Tongue (tissue), 1 donor: ENCODE measurements at regions not wholly inside any gene's neighbourhood (a gene's known extent, or its start where the extent isn't known, plus 50 kb on each side); places are given as distances from the start of the nearest gene placed in this dataset.

ENCODE experiments used
- DNase-seq: peaks from one replicate; pipeline ENCODE4 v3.0.0-alpha.2; 2015

DNA sequence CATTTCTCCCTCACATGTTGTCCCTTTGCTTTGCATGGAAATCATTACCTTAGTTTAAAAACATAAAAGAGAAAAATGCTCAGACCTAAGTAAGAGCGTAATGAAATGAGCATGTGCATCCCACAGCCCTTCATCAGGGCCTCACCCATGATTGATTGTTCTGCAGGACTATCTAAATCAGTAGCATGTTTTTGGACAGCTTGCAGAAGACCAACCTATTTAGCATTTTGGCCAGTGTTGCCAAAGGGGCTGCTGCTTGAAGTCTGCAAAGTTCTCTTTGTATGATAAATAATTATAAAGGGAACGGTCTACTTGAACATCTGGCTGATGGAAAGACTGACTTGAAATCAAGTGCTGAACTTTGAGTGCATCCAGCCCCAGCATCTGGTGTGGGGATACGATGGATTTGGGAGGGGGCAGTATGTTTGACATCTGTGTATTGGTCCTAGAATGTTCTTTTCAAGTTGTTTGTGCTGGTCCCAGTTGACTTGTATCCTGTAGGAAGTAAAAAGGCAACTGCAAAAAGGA lies 76.1 kb upstream of the LIMCH1 start:
- peak; percentile 18 for DNase-seq

- DNase-seq = no peak
Measured at GRCh38 chr4:41465146-41465761, 72.7 kb upstream of the LIMCH1 start.

GRCh38 chr4:41466249-41466648 lies 71.7 kb upstream of the LIMCH1 start:
- DNase-seq = no peak

DNA sequence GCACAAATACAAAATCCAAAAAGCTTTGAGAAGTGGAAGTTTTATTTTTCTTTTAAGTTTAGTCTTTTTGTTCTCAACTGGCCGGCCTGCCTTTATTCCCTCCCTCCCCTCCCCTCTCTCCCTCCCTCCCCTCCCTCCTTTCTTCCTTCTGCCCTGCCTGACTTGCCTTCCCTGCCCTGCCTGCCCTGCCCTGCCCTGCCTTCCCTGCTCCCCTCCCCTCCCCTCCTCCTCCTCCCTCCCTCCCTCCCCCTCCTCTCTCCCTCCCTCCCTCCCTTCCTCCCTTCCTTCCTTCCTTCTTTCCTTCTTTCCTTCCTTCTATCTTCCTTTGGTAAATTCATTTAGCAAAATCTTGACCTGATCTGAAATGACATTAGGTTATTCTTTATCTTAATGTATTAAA lies 69.8 kb upstream of the LIMCH1 start:
- DNase-seq = no peak

- peak; percentile 35 for DNase-seq
Measured at GRCh38 chr4:41471126-41472071, 66.6 kb upstream of the LIMCH1 start.

GRCh38 chr4:41472081-41472480 lies 65.9 kb upstream of the LIMCH1 start:
- no peak for DNase-seq

DNA sequence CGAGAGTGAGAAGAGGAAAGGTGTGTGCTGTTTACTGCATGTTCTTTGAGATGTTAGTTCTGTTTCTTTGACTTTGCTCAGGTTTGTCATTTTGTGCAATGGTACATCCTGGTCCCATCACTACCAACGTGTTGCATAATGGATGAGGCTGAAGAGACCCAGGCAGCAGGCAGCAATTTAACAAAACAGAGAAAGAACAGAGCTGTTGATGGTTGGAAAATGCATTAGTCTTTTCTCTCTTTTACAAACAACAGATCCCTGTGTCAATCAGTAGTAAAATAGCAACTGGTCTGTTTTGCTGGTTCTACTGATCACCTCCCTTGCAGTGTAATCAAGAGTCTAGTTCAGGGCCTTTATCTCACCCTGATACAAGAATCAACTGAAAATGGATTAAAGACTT lies 64.8 kb upstream of the LIMCH1 start:
- DNase-seq = no peak

GRCh38 chr4:41475402-41475801 lies 62.6 kb upstream of the LIMCH1 start:
- DNase-seq = no peak

- no peak for DNase-seq
Measured at GRCh38 chr4:41476310-41476885, 61.6 kb upstream of the LIMCH1 start.

GRCh38 chr4:41477181-41477905 lies 60.6 kb upstream of the LIMCH1 start:
- no peak for DNase-seq

DNA sequence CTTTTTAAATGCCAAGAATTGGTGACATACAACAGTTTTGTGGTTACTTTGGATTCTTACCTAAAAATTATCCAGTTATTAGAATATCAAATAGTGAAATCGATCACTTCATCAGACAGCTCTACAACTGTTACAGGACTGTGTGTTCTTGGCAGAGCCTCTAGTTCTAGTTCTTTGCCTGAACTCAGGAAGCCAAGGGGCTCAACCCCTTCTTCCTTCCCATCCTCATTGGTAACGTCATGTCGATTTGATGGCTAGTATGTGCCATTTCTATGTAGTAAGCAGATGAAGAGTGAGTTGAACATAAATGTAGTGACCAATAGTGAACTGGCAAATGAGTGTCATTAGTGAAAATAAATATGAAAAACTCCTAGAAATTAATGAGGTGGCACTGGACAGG lies 59.4 kb upstream of the LIMCH1 start:
- no peak for DNase-seq

- DNase-seq = no peak
Measured at GRCh38 chr4:41480896-41481311, 57.1 kb upstream of the LIMCH1 start.

DNA sequence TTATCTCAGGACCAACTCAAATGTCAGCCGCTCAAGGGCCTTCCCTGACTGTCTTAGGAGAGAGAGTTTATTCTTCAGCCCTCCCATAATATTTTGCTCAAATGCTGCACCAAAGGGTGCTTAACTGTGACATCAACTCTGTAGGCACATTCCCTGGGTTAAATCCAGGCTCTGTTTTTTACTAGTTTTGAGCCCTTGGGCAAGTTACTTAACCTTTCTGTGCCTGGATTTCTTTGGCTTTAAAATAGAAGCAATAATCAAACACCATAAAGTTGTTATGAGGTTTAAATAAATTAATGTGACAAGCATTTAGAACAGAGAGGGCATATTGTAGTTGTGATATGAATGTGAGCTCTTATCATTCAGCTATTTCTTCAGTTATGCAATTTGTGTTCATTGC lies 54.2 kb upstream of the LIMCH1 start:
- no peak for DNase-seq

- peak; percentile 18 for DNase-seq
Measured at GRCh38 chr4:41485041-41485440, 52.9 kb upstream of the LIMCH1 start.

GRCh38 chr4:41487868-41488440 lies 50.0 kb upstream of the LIMCH1 start:
- no peak for DNase-seq
